ENCODE measurements at regions not wholly inside any gene's neighbourhood (a gene's known extent, or its start where the extent isn't known, plus 50 kb on each side); places are given as distances from the start of the nearest gene placed in this dataset.

GRCh38 chr3:22526266-22526837 lies 676.8 kb upstream of the UBE2E2 start:
- intact Hi-C loops (cut with DNase I), result no loop called here
- WGBS, result 27% methylated on average over 1 of the region's 1 CpG
- no peaks in the 10 kb centered on the region for H3K4me1 ChIP-seq (ENCODE audit: control insufficient read depth, insufficient read depth, low read length)

DNA sequence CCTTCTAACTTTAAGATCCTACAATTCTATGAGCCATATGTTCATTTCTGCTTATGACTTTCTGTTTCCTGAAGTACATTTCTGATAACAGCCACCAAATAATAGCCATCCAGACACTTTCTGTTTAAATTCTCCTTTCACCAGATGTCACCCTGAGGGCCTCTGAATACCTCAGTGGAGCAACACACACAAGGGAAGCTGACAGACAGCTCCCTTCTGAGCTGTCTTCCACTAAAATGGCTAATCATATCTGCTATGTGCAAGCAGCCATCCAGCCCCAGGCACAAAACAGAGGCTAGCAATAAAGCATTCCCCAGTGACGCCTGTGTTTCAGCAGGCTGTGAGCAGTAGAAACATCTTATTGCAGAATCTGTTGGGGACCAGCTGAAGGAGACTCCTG lies 666.6 kb upstream of the UBE2E2 start:
- Histone ChIP-seq H3K4me3 (ENCODE audit: low read length) (no peak overlapping the region), H3K4me1 (ENCODE audit: control insufficient read depth, insufficient read depth, low read length) (no peaks in the 10 kb centered on the region), H3K27me3 (ENCODE audit: control insufficient read depth, insufficient read depth) (no peaks in the 10 kb centered on the region), H3K9me3 (ENCODE audit: control insufficient read depth, low read length) (no peaks in the 10 kb centered on the region), H3K27ac (ENCODE audit: low read length) (no peak overlapping the region)
- DNase-seq (no peak), ATAC-seq (no peak)
- 50% methylated on average over 1 of the region's 1 CpG for WGBS
- intact Hi-C loops (cut with DNase I), result no loop called here

More at GRCh38 chr3:22526266-22526837, 676.8 kb upstream of the UBE2E2 start:
- Histone ChIP-seq H3K4me3 (ENCODE audit: low read length) (no peak overlapping the region), H3K9me3 (ENCODE audit: control insufficient read depth, low read length) (no peaks in the 10 kb centered on the region), H3K27me3 (ENCODE audit: control insufficient read depth, insufficient read depth) (no peaks in the 10 kb centered on the region), H3K27ac (ENCODE audit: low read length) (no peak overlapping the region)
- ATAC-seq (no peak), DNase-seq (no peak)

DNA sequence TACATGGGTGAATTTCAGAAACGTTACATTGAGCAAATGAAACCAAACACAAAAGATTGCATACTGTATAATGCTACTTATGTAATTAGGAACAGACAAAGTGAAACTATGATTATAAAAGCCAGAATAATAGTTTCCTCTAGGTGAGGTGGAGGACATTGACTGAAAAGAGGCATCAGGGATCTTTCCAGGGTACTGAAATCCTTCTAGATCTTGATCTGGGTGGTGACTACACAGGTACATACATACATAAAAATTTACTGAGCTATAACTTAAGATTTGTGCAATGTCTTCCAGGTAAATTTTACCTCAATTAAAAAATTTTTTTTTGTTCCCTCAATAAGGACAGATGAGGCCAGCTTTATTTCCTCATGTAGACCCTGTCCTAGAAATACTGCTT lies 665.6 kb upstream of the UBE2E2 start:
- intact Hi-C loops (cut with DNase I), result no loop called here
- WGBS, result 49% methylated on average over 1 of the region's 1 CpG
- no peak overlapping the region for H3K27ac ChIP-seq (ENCODE audit: low read length)

DNA sequence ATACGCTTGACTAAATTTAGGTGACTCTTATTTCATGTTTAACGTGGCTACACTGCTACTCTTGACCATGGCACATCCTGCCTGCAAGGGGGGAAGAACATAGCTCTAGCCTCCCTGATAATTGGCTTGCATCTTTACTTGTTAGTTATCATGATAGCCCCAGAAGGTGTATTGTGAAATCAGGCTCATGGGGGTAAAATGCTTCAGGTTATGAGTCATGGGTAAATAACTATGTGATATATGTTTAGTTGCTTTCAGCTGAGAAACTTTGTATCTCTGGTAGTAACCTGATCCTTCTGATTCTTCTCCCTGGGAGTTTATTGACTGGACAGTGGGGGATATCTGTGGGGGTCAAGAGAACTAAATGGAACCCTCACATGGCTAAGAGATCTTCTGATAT lies 660.8 kb upstream of the UBE2E2 start:
- intact Hi-C loops (cut with DNase I), result no loop called here
- ATAC-seq, result no peak
- WGBS, result 75% methylated on average over 2 of the region's 2 CpGs

More for the DNA sequence above, 665.6 kb upstream of the UBE2E2 start:
- Histone ChIP-seq H3K9me3 (ENCODE audit: control insufficient read depth, low read length) (no peaks in the 10 kb centered on the region), H3K27me3 (ENCODE audit: control insufficient read depth, insufficient read depth) (no peaks in the 10 kb centered on the region), H3K4me3 (ENCODE audit: low read length) (no peak overlapping the region), H3K4me1 (ENCODE audit: control insufficient read depth, insufficient read depth, low read length) (no peaks in the 10 kb centered on the region)
- no peak for DNase-seq
- ATAC-seq, result no peak

DNA sequence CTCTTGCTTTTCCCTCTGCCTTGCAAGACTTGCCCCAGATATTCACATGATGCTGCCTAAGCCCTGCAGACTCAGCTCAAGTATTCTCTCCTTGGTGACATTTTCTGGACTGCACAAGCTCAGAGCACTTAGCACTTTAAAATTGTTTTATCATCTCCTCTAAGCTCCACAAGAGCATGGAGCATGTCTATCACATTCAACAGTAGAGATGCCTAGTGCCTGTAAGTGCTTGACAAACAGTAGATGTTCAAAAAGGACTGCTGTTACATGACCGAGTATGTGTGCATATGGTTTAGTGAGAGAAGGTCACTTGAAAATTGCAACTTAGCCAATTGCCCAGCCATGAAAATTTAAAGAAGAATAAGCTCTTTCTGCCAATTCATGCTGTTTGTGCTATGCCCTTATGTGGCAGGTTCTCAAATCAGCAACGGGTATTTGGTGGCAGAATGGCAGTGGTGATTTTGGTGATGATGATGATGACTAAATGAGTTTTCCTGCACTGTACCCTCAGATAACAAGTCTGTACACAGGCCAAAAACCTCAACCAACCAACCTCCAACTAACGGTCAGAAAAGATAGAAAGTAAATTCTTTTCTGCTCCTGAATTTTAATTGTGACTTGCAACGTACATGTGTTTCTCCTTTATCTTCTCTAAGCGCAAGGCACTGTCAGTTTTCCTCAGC lies 647.2 kb upstream of the UBE2E2 start:
- intact Hi-C loops (cut with DNase I), result no loop called here
- no peak for ATAC-seq
- no peaks in the 10 kb centered on the region for H3K27me3 ChIP-seq (ENCODE audit: control insufficient read depth, insufficient read depth)

More for the DNA sequence above, 660.8 kb upstream of the UBE2E2 start:
- no peaks in the 10 kb centered on the region for H3K9me3 ChIP-seq (ENCODE audit: control insufficient read depth, low read length)
- H3K4me3 ChIP-seq (ENCODE audit: low read length), result no peak overlapping the region
- no peak for DNase-seq
- no peak overlapping the region for H3K27ac ChIP-seq (ENCODE audit: low read length)
- no peaks in the 10 kb centered on the region for H3K27me3 ChIP-seq (ENCODE audit: control insufficient read depth, insufficient read depth)
- no peaks in the 10 kb centered on the region for H3K4me1 ChIP-seq (ENCODE audit: control insufficient read depth, insufficient read depth, low read length)

GRCh38 chr3:22565393-22565792 lies 637.7 kb upstream of the UBE2E2 start:
- Histone ChIP-seq H3K27me3 (ENCODE audit: control insufficient read depth, insufficient read depth) (no peaks in the 10 kb centered on the region), H3K4me3 (ENCODE audit: low read length) (no peak overlapping the region), H3K4me1 (ENCODE audit: control insufficient read depth, insufficient read depth, low read length) (no peaks in the 10 kb centered on the region), H3K27ac (ENCODE audit: low read length) (no peak overlapping the region), H3K9me3 (ENCODE audit: control insufficient read depth, low read length) (no peaks in the 10 kb centered on the region)
- intact Hi-C loops (cut with DNase I), result loop anchor here in 1 of 4 donors (10.0 kb wide), 1 partner anchor 399 kb away; no protein-coding TSS in a partner anchor
- no peak for ATAC-seq
- no peak for DNase-seq

More for the DNA sequence above, 647.2 kb upstream of the UBE2E2 start:
- 70% methylated on average over 5 of the region's 5 CpGs for WGBS
- Histone ChIP-seq H3K9me3 (ENCODE audit: control insufficient read depth, low read length) (no peaks in the 10 kb centered on the region), H3K27ac (ENCODE audit: low read length) (no peak overlapping the region), H3K4me3 (ENCODE audit: low read length) (no peak overlapping the region), H3K4me1 (ENCODE audit: control insufficient read depth, insufficient read depth, low read length) (no peaks in the 10 kb centered on the region)
- DNase-seq, result no peak

DNA sequence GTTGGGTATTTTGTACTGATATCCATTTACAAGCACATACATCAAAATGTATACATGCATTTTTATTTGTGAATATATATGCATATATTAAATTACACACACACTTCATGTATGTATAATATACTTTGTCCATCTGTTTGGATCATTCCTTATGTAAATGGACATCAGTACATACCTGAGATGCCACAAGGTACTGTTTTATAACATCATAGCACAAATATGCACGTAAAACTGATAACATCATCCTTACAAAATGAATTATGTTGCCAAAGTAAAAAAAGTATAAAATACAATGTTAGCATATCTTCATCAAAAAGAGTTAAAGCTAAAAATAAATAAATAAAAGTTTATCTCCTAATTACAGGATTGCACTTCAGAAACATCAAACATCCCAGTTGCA lies 634.8 kb upstream of the UBE2E2 start:
- ATAC-seq (no peak), DNase-seq (no peak)
- no peaks in the 10 kb centered on the region for H3K4me1 ChIP-seq (ENCODE audit: control insufficient read depth, insufficient read depth, low read length)
- H3K27ac ChIP-seq (ENCODE audit: low read length), result no peak overlapping the region
- no peak overlapping the region for H3K4me3 ChIP-seq (ENCODE audit: low read length)
- 82% methylated on average over 1 of the region's 1 CpG for WGBS
- no peaks in the 10 kb centered on the region for H3K9me3 ChIP-seq (ENCODE audit: control insufficient read depth, low read length)
- intact Hi-C loops (cut with DNase I), result loop anchor here in 1 of 4 donors (10.0 kb wide), 1 partner anchor 397 kb away; no protein-coding TSS in a partner anchor
- no peaks in the 10 kb centered on the region for H3K27me3 ChIP-seq (ENCODE audit: control insufficient read depth, insufficient read depth)

GRCh38 chr3:22569570-22569969 lies 633.6 kb upstream of the UBE2E2 start:
- ATAC-seq (no peak), DNase-seq (no peak)
- no peak overlapping the region for H3K27ac ChIP-seq (ENCODE audit: low read length)
- intact Hi-C loops (cut with DNase I), result loop anchor here in 1 of 4 donors (10.0 kb wide), 1 partner anchor 395 kb away; no protein-coding TSS in a partner anchor
- no peaks in the 10 kb centered on the region for H3K9me3 ChIP-seq (ENCODE audit: control insufficient read depth, low read length)
- no peaks in the 10 kb centered on the region for H3K27me3 ChIP-seq (ENCODE audit: control insufficient read depth, insufficient read depth)
- 83% methylated on average over 2 of the region's 2 CpGs for WGBS
- H3K4me1 ChIP-seq (ENCODE audit: control insufficient read depth, insufficient read depth, low read length), result no peaks in the 10 kb centered on the region
- H3K4me3 ChIP-seq (ENCODE audit: low read length), result no peak overlapping the region

DNA sequence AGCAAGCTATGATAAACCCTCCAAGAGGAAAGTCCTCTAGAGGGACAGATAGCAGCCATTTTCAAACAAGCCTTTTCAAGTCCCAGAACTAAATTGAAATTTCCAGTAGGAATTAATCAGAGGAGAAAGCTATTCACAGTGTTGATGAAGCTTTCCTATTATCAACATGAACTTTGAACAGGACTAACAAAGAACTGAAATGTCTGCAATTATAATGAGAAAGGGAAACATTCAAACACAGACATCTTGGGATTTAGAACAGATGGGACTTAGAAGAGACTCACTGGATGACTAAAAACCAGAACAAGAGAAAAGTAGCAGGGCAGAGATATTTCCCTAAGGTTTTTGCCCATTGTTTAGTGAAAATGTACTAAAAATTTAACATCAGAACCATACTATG lies 622.1 kb upstream of the UBE2E2 start:
- intact Hi-C loops (cut with DNase I), result no loop called here
- Histone ChIP-seq H3K4me1 (ENCODE audit: control insufficient read depth, insufficient read depth, low read length) (no peaks in the 10 kb centered on the region), H3K4me3 (ENCODE audit: low read length) (no peak overlapping the region), H3K27ac (ENCODE audit: low read length) (no peak overlapping the region), H3K27me3 (ENCODE audit: control insufficient read depth, insufficient read depth) (no peaks in the 10 kb centered on the region), H3K9me3 (ENCODE audit: control insufficient read depth, low read length) (no peaks in the 10 kb centered on the region)
- DNase-seq (no peak), ATAC-seq (no peak)

GRCh38 chr3:22582266-22582665 lies 620.9 kb upstream of the UBE2E2 start:
- 30% methylated on average over 1 of the region's 1 CpG for WGBS
- ATAC-seq (no peak), DNase-seq (no peak)
- Histone ChIP-seq H3K27me3 (ENCODE audit: control insufficient read depth, insufficient read depth) (no peaks in the 10 kb centered on the region), H3K4me3 (ENCODE audit: low read length) (no peak overlapping the region), H3K27ac (ENCODE audit: low read length) (no peak overlapping the region), H3K4me1 (ENCODE audit: control insufficient read depth, insufficient read depth, low read length) (no peaks in the 10 kb centered on the region), H3K9me3 (ENCODE audit: control insufficient read depth, low read length) (no peaks in the 10 kb centered on the region)
- intact Hi-C loops (cut with DNase I), result no loop called here

DNA sequence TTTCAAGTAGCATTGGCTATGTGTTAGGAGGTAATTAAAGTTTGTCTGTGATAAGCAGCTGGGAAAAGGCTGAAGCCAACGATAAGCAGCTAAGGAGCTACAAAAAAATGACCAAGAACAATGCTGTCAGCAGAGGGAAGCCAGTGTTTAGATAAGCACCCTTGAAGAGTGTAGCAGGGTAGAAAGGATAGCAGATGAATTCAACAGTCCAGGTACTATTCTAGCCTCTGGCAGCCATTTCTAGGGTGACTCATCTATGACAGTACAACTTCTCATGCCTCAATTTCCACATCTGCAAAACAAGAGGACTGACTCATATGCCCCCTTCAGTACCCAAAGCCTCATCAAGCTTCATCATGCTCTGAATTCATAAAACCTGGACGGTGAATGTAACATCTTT lies 617.6 kb upstream of the UBE2E2 start:
- WGBS, result 47% methylated on average over 2 of the region's 2 CpGs

More for the DNA sequence above, 617.6 kb upstream of the UBE2E2 start:
- Histone ChIP-seq H3K4me1 (ENCODE audit: control insufficient read depth, insufficient read depth, low read length) (no peaks in the 10 kb centered on the region), H3K27ac (ENCODE audit: low read length) (no peak overlapping the region), H3K4me3 (ENCODE audit: low read length) (no peak overlapping the region), H3K27me3 (ENCODE audit: control insufficient read depth, insufficient read depth) (no peaks in the 10 kb centered on the region), H3K9me3 (ENCODE audit: control insufficient read depth, low read length) (no peaks in the 10 kb centered on the region)
- no peak for ATAC-seq
- DNase-seq, result no peak
- intact Hi-C loops (cut with DNase I), result no loop called here

Measured in right cardiac atrium (tissue), 5 donors.